ENCODE measurements at regions not wholly inside any gene's neighbourhood (a gene's known extent, or its start where the extent isn't known, plus 50 kb on each side); places are given as distances from the start of the nearest gene placed in this dataset.
"Not testable (repeated sequence)": the region's sequence is repeated elsewhere in the genome, so short reads cannot be mapped to it uniquely, and the experiment has no call there.

GRCh38 chr3:102687851-102688555 lies 253.2 kb downstream of the ZPLD1 start:
- no peak for DNase-seq

GRCh38 chr3:102688556-102688930 lies 253.7 kb downstream of the ZPLD1 start:
- no peak for DNase-seq

GRCh38 chr3:102691507-102691906 lies 256.7 kb downstream of the ZPLD1 start:
- DNase-seq: no peak

- no peak for DNase-seq
Observed at GRCh38 chr3:102699104-102699818, 264.4 kb downstream of the ZPLD1 start.

- DNase-seq: no peak
Observed at GRCh38 chr3:102699819-102700140, 265.0 kb downstream of the ZPLD1 start.

GRCh38 chr3:102712896-102713295 lies 278.1 kb downstream of the ZPLD1 start:
- DNase-seq: no peak

GRCh38 chr3:102714567-102714966 lies 279.8 kb downstream of the ZPLD1 start:
- no peak for DNase-seq

- DNase-seq: no peak
Observed at GRCh38 chr3:102715030-102715697, 280.3 kb downstream of the ZPLD1 start.

- no peak for DNase-seq
Observed at GRCh38 chr3:102718651-102719050, 283.8 kb downstream of the ZPLD1 start.

GRCh38 chr3:102722317-102722716 lies 287.5 kb downstream of the ZPLD1 start:
- DNase-seq: no peak

- DNase-seq: no peak
Observed at GRCh38 chr3:102727340-102727739, 292.5 kb downstream of the ZPLD1 start.

- not testable (repeated sequence) for DNase-seq
Observed at GRCh38 chr3:102732581-102732980, 297.8 kb downstream of the ZPLD1 start.

GRCh38 chr3:102733791-102734563 lies 299.2 kb downstream of the ZPLD1 start:
- DNase-seq: no peak

GRCh38 chr3:102735311-102735710 lies 300.5 kb downstream of the ZPLD1 start:
- DNase-seq: no peak

- DNase-seq: no peak
Observed at GRCh38 chr3:102736288-102736974, 301.6 kb downstream of the ZPLD1 start.

GRCh38 chr3:102736975-102737304 lies 302.1 kb downstream of the ZPLD1 start:
- no peak for DNase-seq

GRCh38 chr3:102737353-102737752 lies 302.5 kb downstream of the ZPLD1 start:
- DNase-seq: no peak

GRCh38 chr3:102741105-102741504 lies 306.3 kb downstream of the ZPLD1 start:
- DNase-seq: no peak

- DNase-seq: no peak
Observed at GRCh38 chr3:102741694-102742093, 306.9 kb downstream of the ZPLD1 start.

- DNase-seq: no peak
Observed at GRCh38 chr3:102745881-102746280, 311.1 kb downstream of the ZPLD1 start.

- DNase-seq: no peak
Observed at GRCh38 chr3:102747611-102748010, 312.8 kb downstream of the ZPLD1 start.

GRCh38 chr3:102748646-102749045 lies 313.8 kb downstream of the ZPLD1 start:
- DNase-seq: no peak

GRCh38 chr3:102750322-102750721 lies 315.5 kb downstream of the ZPLD1 start:
- DNase-seq: no peak

All from suppressor macrophage treated with lipopolysaccharide for 1 hour (primary cell).